SK-N-SH (cell line): ENCODE measurements at regions not wholly inside any gene's neighbourhood (a gene's known extent, or its start where the extent isn't known, plus 50 kb on each side); places are given as distances from the start of the nearest gene placed in this dataset.

Experiments
- CTCF ChIA-PET: fragments of 300-600, 350-600 bp; formaldehyde crosslinking; extraction: SDS; loops from one replicate; lab custom pipeline; 2021; lab: Yijun Ruan, JAX
- POLR2A ChIA-PET: fragments of 350-600 bp; sonication (Branson Sonifier 250); formaldehyde crosslinking; extraction: SDS; loops from one replicate; lab custom pipeline; 2020; ENCODE audit warnings: antibody characterized with exemption, inconsistent platforms; lab: Yijun Ruan, JAX
- DNase-seq: peaks from one replicate; pipeline ENCODE4 v3.0.0; 2012
- H2AFZ ChIP-seq: fragments of 200-600 bp; sonication (generic); 2 replicates; pipeline ENCODE4 v1.8.1; 2016; ENCODE audit warnings: antibody characterized with exemption, mild to moderate bottlenecking, low read depth
- H3F3A ChIP-seq: fragments of 200-600 bp; sonication (generic); replicated peaks from 2 replicates; pipeline ENCODE3; 2016; ENCODE audit warnings: antibody characterized with exemption, mild to moderate bottlenecking; ENCODE audit not compliant: insufficient read depth
- H3K27ac ChIP-seq, 2 experiments: fragments of 200-500 bp in 1 of 2; fragments of 200-600 bp in 1 of 2; sonication (Bioruptor generic) in 1 of 2; sonication (generic), shearing (Covaris generic) in 1 of 2; 2 replicates each; pipeline versions ENCODE4 v1.5.1 to v1.6.1; 2014 to 2016; ENCODE audit warnings: low read depth in 2 of 2, inconsistent platforms in 1 of 2, low read length in 1 of 2, mild to moderate bottlenecking in 1 of 2, mixed read lengths in 1 of 2
- H3K27me3 ChIP-seq: fragments of 200-600 bp; sonication (generic), shearing (Covaris generic); 2 replicates; pipeline ENCODE4 v1.6.1; 2016; ENCODE audit warnings: mixed run types; ENCODE audit not compliant: insufficient read depth
- H3K36me3 ChIP-seq, 2 experiments: fragments of 200-500 bp in 1 of 2; fragments of 200-600 bp in 1 of 2; sonication (Bioruptor generic) in 1 of 2; sonication (generic) in 1 of 2; replicated peaks in 1 of 2; 2 replicates each; pipeline versions ENCODE3 to v1.5.1; 2014 to 2016; ENCODE audit warnings: low read length in 1 of 2, mild to moderate bottlenecking in 1 of 2; ENCODE audit not compliant: insufficient read depth in 2 of 2, control insufficient read depth in 1 of 2
- H3K4me1 ChIP-seq, 2 experiments: fragments of 200-500 bp in 1 of 2; fragments of 200-600 bp in 1 of 2; sonication (Bioruptor generic) in 1 of 2; sonication (generic), shearing (Covaris generic) in 1 of 2; 2 replicates each; pipeline versions ENCODE4 v1.5.1 to v1.6.1; 2014 to 2016; ENCODE audit warnings: low read depth in 1 of 2, low read length in 1 of 2, mixed run types in 1 of 2; ENCODE audit not compliant: insufficient read depth in 2 of 2, control insufficient read depth in 1 of 2
- H3K4me2 ChIP-seq: fragments of 200-600 bp; sonication (generic), shearing (Covaris generic); 2 replicates; pipeline ENCODE4 v1.6.1; 2017; ENCODE audit warnings: mixed run types
- H3K4me3 ChIP-seq, 2 experiments: fragments of 200-500 bp in 1 of 2; fragments of 200-600 bp in 1 of 2; sonication (Bioruptor generic) in 1 of 2; sonication (generic), shearing (Covaris generic) in 1 of 2; 2 replicates each; pipeline versions ENCODE4 v1.5.1 to v1.8.1; 2014 to 2016; ENCODE audit warnings: low read depth in 2 of 2, inconsistent platforms in 1 of 2, low read length in 1 of 2, mild to moderate bottlenecking in 1 of 2, mixed read lengths in 1 of 2, moderate library complexity in 1 of 2
- H3K79me2 ChIP-seq: fragments of 200-600 bp; sonication (generic); 2 replicates; pipeline ENCODE4 v1.8.1; 2017; ENCODE audit warnings: mild to moderate bottlenecking; ENCODE audit not compliant: insufficient read depth
- H3K9ac ChIP-seq: fragments of 200-600 bp; sonication (generic); 2 replicates; pipeline ENCODE4 v1.6.1; 2017; ENCODE audit warnings: mixed run types
- H3K9me2 ChIP-seq: fragments of 200-600 bp; sonication (generic); 2 replicates; pipeline ENCODE4 v1.6.1; 2017; ENCODE audit warnings: mixed run types
- H3K9me3 ChIP-seq: fragments of 200-600 bp; sonication (generic); 2 replicates; pipeline ENCODE4 v1.6.1; 2017; ENCODE audit warnings: mixed run types, mild to moderate bottlenecking, moderate library complexity
- H4K20me1 ChIP-seq: fragments of 200-600 bp; sonication (generic); 2 replicates; pipeline ENCODE4 v1.6.1; 2017; ENCODE audit warnings: mild to moderate bottlenecking, mixed run types; ENCODE audit not compliant: insufficient read depth
- ELF1 ChIP-seq: IDR thresholded peaks from 2 replicates; pipeline ENCODE4 v1.4.0; 2012
- EZH2phosphoT487 ChIP-seq: fragments of 200-600 bp; sonication (generic); IDR thresholded peaks from 2 replicates; pipeline ENCODE4 v1.6.1; 2017; ENCODE audit warnings: low read depth, mixed run types, mild to moderate bottlenecking, antibody characterized with exemption, moderate library complexity, borderline replicate concordance
- FOSL2 ChIP-seq: IDR thresholded peaks from 2 replicates; pipeline ENCODE4 v1.4.0; 2012; ENCODE audit warnings: low read depth, mild to moderate bottlenecking, moderate library complexity, borderline replicate concordance
- FOXJ3 ChIP-seq: sonication (generic); formaldehyde crosslinking; IDR thresholded peaks from 2 replicates; pipeline ENCODE4 v1.5.1; 2020; ENCODE audit warnings: mild to moderate bottlenecking, missing genetic modification reagents
- FOXM1 ChIP-seq: IDR thresholded peaks from 2 replicates; pipeline ENCODE4 v1.4.0; 2012; ENCODE audit warnings: low read depth, mild to moderate bottlenecking
- GABPA ChIP-seq: IDR thresholded peaks from 2 replicates; pipeline ENCODE4 v1.4.0; 2012; ENCODE audit warnings: low read depth, mild to moderate bottlenecking
- GATA2 ChIP-seq: sonication (generic); formaldehyde crosslinking; IDR thresholded peaks from 2 replicates; pipeline ENCODE4 v1.5.0; 2020; ENCODE audit warnings: mild to moderate bottlenecking, missing genetic modification reagents
- JUND ChIP-seq: IDR thresholded peaks from 2 replicates; pipeline ENCODE4 v1.4.0; 2012
- MEF2A ChIP-seq: IDR thresholded peaks from 2 replicates; pipeline ENCODE4 v1.4.0; 2012; ENCODE audit warnings: low read depth, borderline replicate concordance
- MXI1 ChIP-seq: IDR thresholded peaks from 2 replicates; pipeline ENCODE4 v1.6.1; 2012; ENCODE audit warnings: mild to moderate bottlenecking, low read depth, low read length, improper control_type of control experiment
- NFIC ChIP-seq: IDR thresholded peaks from 2 replicates; pipeline ENCODE4 v1.4.0; 2012; ENCODE audit warnings: borderline replicate concordance
- NRF1 ChIP-seq: IDR thresholded peaks from 2 replicates; pipeline ENCODE4 v1.6.1; 2012; ENCODE audit warnings: low read depth, mild to moderate bottlenecking, low read length
- POLR2AphosphoS5 ChIP-seq: IDR thresholded peaks from 2 replicates; pipeline ENCODE4 v1.6.1; 2012; ENCODE audit warnings: low read depth, low read length
- RAD21 ChIP-seq: IDR thresholded peaks from 2 replicates; pipeline ENCODE4 v1.6.1; 2012; ENCODE audit warnings: mild to moderate bottlenecking, low read length
- RCOR1 ChIP-seq: fragments of 150-350 bp; IDR thresholded peaks from 2 replicates; pipeline ENCODE4 v1.6.1; 2017; ENCODE audit warnings: antibody characterized with exemption, low read length
- RFX5 ChIP-seq: IDR thresholded peaks from 2 replicates; pipeline ENCODE4 v1.6.1; 2012; ENCODE audit warnings: mild to moderate bottlenecking, improper control_type of control experiment, low read length
- RXRA ChIP-seq: IDR thresholded peaks from 2 replicates; pipeline ENCODE4 v1.4.0; 2012; ENCODE audit warnings: low read depth, mild to moderate bottlenecking, borderline replicate concordance
- SIN3A ChIP-seq: IDR thresholded peaks from 2 replicates; pipeline ENCODE4 v1.6.1; 2012; ENCODE audit warnings: low read depth, mild to moderate bottlenecking, low read length, moderate library complexity, borderline replicate concordance
- SMC3 ChIP-seq: IDR thresholded peaks from 2 replicates; pipeline ENCODE4 v1.6.1; 2012; ENCODE audit warnings: low read depth, low read length, improper control_type of control experiment
- TCF12 ChIP-seq: IDR thresholded peaks from 2 replicates; pipeline ENCODE4 v1.4.0; 2012
- YY1 ChIP-seq: IDR thresholded peaks from 2 replicates; pipeline ENCODE4 v1.4.0; 2012; ENCODE audit warnings: low read depth, mild to moderate bottlenecking
- WGBS: methylation state at CpG from one replicate; pipeline ENCODE4 v1.1.6; 2017; ENCODE audit warnings: low lambda C conversion rate; 5-methylcytosine and 5-hydroxymethylcytosine counted together
- TF ChIP-seq, protein P1 (sequence below): fragments of 150-350 bp; IDR thresholded peaks from 2 replicates; pipeline ENCODE4 v1.6.1; 2016; ENCODE audit warnings: mild to moderate bottlenecking, low read depth, low read length
- TF ChIP-seq, protein P2 (sequence below): IDR thresholded peaks from 2 replicates; pipeline ENCODE4; 2012
- TF ChIP-seq, protein P3 (sequence below): fragments of 150-350 bp; IDR thresholded peaks from 2 replicates; pipeline ENCODE4 v1.6.1; 2017; ENCODE audit warnings: antibody characterized with exemption, low read length, low read depth, borderline replicate concordance
- TF ChIP-seq, protein P4 (sequence below): IDR thresholded peaks from 2 replicates; pipeline ENCODE4 v1.4.0; 2012; ENCODE audit warnings: low read depth, borderline replicate concordance
- TF ChIP-seq, protein P5 (sequence below): IDR thresholded peaks from 2 replicates; pipeline ENCODE4 v1.4.0; 2012; ENCODE audit warnings: low read depth
- TF ChIP-seq, protein P6 (sequence below): IDR thresholded peaks from 2 replicates; pipeline ENCODE4 v1.6.1; 2012; ENCODE audit warnings: mild to moderate bottlenecking, low read depth, low read length, moderate library complexity

DNA sequence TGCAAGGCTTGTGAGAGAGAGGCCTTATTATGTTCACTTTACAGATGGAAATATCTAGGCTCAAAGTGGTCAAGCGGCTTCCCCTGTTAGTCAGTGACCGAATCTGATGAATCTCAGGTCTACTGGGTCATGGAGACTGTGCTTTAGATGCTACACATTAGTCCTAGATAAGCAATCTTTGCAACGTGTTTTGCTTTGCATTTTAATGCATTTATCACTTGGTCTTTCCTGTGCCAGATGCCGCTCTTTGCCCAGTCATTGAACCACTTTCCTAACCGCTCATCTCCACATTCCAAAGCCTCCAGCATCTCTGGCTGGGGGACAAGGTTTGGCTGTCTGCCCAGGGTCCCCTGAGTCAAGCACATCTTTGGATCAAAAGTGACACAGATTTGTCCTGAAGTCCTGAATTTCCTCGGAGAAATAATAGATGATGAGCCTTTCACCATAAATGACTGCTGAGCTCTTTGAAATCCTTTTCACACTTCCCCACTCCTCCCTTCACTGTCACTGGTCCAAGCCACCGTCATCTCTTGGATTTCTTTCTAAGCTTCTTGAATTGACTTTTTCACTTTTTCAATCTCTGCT lies 96.0 kb upstream of the USP24 start:
- Histone ChIP-seq H3K36me3 (no peaks in the 10 kb centered on the region), H3K4me2 (peak overlapping the region; percentile 67), H3K4me3 (no peak overlapping the region), H2AFZ (no peak overlapping the region), H4K20me1 (no peaks in the 10 kb centered on the region), H3F3A (peaks cover 15% of the 10 kb centered on the region), H3K9me2 (no peaks in the 10 kb centered on the region), H3K27ac (peak overlapping the region; percentile 68 to 98), H3K4me1 (peaks cover 7 to 29% of the 10 kb centered on the region in 2 experiments; a peak in 3 of 4 replicates), H3K9me3 (no peaks in the 10 kb centered on the region), H3K27me3 (no peaks in the 10 kb centered on the region), H3K79me2 (no peaks in the 10 kb centered on the region), H3K9ac (peak overlapping the region; percentile 71)
- peak; percentile 71 for DNase-seq
- POLR2A ChIA-PET = no interaction called here
- 3% methylated on average over 7 of the region's 7 CpGs for WGBS
- CTCF ChIA-PET = no interaction called here
- TF ChIP-seq, protein P1, sequence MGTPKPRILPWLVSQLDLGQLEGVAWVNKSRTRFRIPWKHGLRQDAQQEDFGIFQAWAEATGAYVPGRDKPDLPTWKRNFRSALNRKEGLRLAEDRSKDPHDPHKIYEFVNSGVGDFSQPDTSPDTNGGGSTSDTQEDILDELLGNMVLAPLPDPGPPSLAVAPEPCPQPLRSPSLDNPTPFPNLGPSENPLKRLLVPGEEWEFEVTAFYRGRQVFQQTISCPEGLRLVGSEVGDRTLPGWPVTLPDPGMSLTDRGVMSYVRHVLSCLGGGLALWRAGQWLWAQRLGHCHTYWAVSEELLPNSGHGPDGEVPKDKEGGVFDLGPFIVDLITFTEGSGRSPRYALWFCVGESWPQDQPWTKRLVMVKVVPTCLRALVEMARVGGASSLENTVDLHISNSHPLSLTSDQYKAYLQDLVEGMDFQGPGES = no peak
- TF ChIP-seq TCF12 (peak; percentile 89), JUND (peak; percentile 65), GATA2 (peak; percentile 91), FOXJ3 (CRISPR knock-in tag) (0 out of 2 replicates have a peak, but pooled peaks have one; percentile 14), RXRA (peak; percentile 63; the same call in 1 of the 2 replicates), SMC3 (no peak), MEF2A (no peak), RFX5 (no peak), NFIC (peak; percentile 95), NRF1 (no peak), EZH2phosphoT487 (no peak), GABPA (no peak), YY1 (no peak), MXI1 (peak; percentile 28; the same call in 1 of the 2 replicates), SIN3A (peak; percentile 29; the same call in 1 of the 2 replicates), FOXM1 (no peak; the same call in 1 of the 2 replicates), RAD21 (peak; percentile 34), RCOR1 (peak; percentile 95), POLR2AphosphoS5 (no peak), FOSL2 (peak; percentile 45), ELF1 (no peak)
- TF ChIP-seq, protein P2, sequence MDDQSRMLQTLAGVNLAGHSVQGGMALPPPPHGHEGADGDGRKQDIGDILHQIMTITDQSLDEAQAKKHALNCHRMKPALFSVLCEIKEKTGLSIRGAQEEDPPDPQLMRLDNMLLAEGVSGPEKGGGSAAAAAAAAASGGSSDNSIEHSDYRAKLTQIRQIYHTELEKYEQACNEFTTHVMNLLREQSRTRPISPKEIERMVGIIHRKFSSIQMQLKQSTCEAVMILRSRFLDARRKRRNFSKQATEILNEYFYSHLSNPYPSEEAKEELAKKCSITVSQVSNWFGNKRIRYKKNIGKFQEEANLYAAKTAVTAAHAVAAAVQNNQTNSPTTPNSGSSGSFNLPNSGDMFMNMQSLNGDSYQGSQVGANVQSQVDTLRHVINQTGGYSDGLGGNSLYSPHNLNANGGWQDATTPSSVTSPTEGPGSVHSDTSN = peak; percentile 88
- TF ChIP-seq, protein P3, sequence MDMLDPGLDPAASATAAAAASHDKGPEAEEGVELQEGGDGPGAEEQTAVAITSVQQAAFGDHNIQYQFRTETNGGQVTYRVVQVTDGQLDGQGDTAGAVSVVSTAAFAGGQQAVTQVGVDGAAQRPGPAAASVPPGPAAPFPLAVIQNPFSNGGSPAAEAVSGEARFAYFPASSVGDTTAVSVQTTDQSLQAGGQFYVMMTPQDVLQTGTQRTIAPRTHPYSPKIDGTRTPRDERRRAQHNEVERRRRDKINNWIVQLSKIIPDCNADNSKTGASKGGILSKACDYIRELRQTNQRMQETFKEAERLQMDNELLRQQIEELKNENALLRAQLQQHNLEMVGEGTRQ = no peak
- TF ChIP-seq, protein P4, sequence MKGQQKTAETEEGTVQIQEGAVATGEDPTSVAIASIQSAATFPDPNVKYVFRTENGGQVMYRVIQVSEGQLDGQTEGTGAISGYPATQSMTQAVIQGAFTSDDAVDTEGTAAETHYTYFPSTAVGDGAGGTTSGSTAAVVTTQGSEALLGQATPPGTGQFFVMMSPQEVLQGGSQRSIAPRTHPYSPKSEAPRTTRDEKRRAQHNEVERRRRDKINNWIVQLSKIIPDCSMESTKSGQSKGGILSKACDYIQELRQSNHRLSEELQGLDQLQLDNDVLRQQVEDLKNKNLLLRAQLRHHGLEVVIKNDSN = no peak
- TF ChIP-seq, protein P5, sequence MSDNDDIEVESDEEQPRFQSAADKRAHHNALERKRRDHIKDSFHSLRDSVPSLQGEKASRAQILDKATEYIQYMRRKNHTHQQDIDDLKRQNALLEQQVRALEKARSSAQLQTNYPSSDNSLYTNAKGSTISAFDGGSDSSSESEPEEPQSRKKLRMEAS = no peak
- TF ChIP-seq, protein P6, sequence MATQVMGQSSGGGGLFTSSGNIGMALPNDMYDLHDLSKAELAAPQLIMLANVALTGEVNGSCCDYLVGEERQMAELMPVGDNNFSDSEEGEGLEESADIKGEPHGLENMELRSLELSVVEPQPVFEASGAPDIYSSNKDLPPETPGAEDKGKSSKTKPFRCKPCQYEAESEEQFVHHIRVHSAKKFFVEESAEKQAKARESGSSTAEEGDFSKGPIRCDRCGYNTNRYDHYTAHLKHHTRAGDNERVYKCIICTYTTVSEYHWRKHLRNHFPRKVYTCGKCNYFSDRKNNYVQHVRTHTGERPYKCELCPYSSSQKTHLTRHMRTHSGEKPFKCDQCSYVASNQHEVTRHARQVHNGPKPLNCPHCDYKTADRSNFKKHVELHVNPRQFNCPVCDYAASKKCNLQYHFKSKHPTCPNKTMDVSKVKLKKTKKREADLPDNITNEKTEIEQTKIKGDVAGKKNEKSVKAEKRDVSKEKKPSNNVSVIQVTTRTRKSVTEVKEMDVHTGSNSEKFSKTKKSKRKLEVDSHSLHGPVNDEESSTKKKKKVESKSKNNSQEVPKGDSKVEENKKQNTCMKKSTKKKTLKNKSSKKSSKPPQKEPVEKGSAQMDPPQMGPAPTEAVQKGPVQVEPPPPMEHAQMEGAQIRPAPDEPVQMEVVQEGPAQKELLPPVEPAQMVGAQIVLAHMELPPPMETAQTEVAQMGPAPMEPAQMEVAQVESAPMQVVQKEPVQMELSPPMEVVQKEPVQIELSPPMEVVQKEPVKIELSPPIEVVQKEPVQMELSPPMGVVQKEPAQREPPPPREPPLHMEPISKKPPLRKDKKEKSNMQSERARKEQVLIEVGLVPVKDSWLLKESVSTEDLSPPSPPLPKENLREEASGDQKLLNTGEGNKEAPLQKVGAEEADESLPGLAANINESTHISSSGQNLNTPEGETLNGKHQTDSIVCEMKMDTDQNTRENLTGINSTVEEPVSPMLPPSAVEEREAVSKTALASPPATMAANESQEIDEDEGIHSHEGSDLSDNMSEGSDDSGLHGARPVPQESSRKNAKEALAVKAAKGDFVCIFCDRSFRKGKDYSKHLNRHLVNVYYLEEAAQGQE = no peak
